MM.1S (cell line): ENCODE measurements at regions not wholly inside any gene's neighbourhood (a gene's known extent, or its start where the extent isn't known, plus 50 kb on each side); places are given as distances from the start of the nearest gene placed in this dataset.

Source experiments
- DNase-seq: peaks from one replicate; pipeline ENCODE4 v3.0.0-alpha.2; 2015
- H2AFZ ChIP-seq: fragments of 300-600 bp; sonication (generic); 2 replicates; pipeline ENCODE4 v1.6.0; 2016; ENCODE audit warnings: antibody characterized with exemption, low read length
- H3F3A ChIP-seq: fragments of 300-600 bp; sonication (generic); 2 replicates; pipeline ENCODE4 v1.6.1; 2016; ENCODE audit warnings: mild to moderate bottlenecking, antibody characterized with exemption, low read length, moderate library complexity, mixed read lengths; ENCODE audit not compliant: insufficient read depth
- H3K27ac ChIP-seq: fragments of 300-600 bp; sonication (generic); 2 replicates; pipeline ENCODE4 v1.5.1; 2016; ENCODE audit warnings: mild to moderate bottlenecking, low read length
- H3K27me3 ChIP-seq: fragments of 300-600 bp; sonication (generic); replicated peaks from 2 replicates; pipeline ENCODE4 v1.6.0; 2016; ENCODE audit warnings: low read length; ENCODE audit not compliant: insufficient read depth
- H3K36me3 ChIP-seq: fragments of 300-600 bp; sonication (generic); replicated peaks from 2 replicates; pipeline ENCODE4 v1.6.1; 2016; ENCODE audit warnings: mild to moderate bottlenecking, low read length, mixed read lengths; ENCODE audit not compliant: insufficient read depth
- H3K4me1 ChIP-seq: fragments of 300-600 bp; sonication (generic); 2 replicates; pipeline ENCODE4 v1.6.1; 2016; ENCODE audit warnings: low read length, mixed read lengths
- H3K4me2 ChIP-seq: fragments of 300-600 bp; sonication (generic); 2 replicates; pipeline ENCODE4 v1.6.0; 2016; ENCODE audit warnings: low read depth, low read length
- H3K4me3 ChIP-seq: fragments of 300-600 bp; sonication (generic); 2 replicates; pipeline ENCODE4 v1.5.1; 2016; ENCODE audit warnings: low read length, mixed read lengths
- H3K79me2 ChIP-seq: fragments of 300-600 bp; sonication (generic); 2 replicates; pipeline ENCODE4 v1.6.1; 2016; ENCODE audit warnings: mixed run types, low read length, mixed read lengths
- H3K9ac ChIP-seq: fragments of 300-600 bp; sonication (generic); 2 replicates; pipeline ENCODE4 v1.6.1; 2016; ENCODE audit warnings: low read length, mixed read lengths
- H3K9me2 ChIP-seq: fragments of 300-600 bp; sonication (generic); replicated peaks from 2 replicates; pipeline ENCODE4 v1.6.1; 2016; ENCODE audit warnings: mild to moderate bottlenecking, low read length, mixed read lengths; ENCODE audit not compliant: insufficient read depth
- H3K9me3 ChIP-seq: fragments of 300-600 bp; sonication (generic); replicated peaks from 2 replicates; pipeline ENCODE4 v1.6.1; 2016; ENCODE audit warnings: mild to moderate bottlenecking, low read length, mixed read lengths; ENCODE audit not compliant: insufficient read depth
- H4K20me1 ChIP-seq: fragments of 300-600 bp; sonication (generic); 2 replicates; pipeline ENCODE4 v1.6.1; 2016; ENCODE audit warnings: mild to moderate bottlenecking, low read length, moderate library complexity, mixed read lengths; ENCODE audit not compliant: insufficient read depth
- EZH2 ChIP-seq: fragments of 300-600 bp; sonication (generic); optimal IDR thresholded peaks from 2 replicates; pipeline ENCODE3; 2017; ENCODE audit warnings: low read depth, mild to moderate bottlenecking, antibody characterized with exemption, low read length, mixed read lengths
- EZH2phosphoT487 ChIP-seq: fragments of 300-600 bp; sonication (generic); IDR thresholded peaks from 2 replicates; pipeline ENCODE4 v1.6.1; 2018; ENCODE audit warnings: antibody characterized with exemption, low read length
- TF ChIP-seq, protein P1 (sequence below): fragments of 300-600 bp; sonication (generic); IDR thresholded peaks from 2 replicates; pipeline ENCODE4 v1.5.1; 2016; ENCODE audit warnings: antibody characterized with exemption, low read length, mixed read lengths

GRCh38 chr1:58418283-58419228 is 128.0 kb downstream of the OMA1 start:
- H3K4me1 ChIP-seq = no peaks in the 10 kb centered on the region
- TF ChIP-seq, protein P1, sequence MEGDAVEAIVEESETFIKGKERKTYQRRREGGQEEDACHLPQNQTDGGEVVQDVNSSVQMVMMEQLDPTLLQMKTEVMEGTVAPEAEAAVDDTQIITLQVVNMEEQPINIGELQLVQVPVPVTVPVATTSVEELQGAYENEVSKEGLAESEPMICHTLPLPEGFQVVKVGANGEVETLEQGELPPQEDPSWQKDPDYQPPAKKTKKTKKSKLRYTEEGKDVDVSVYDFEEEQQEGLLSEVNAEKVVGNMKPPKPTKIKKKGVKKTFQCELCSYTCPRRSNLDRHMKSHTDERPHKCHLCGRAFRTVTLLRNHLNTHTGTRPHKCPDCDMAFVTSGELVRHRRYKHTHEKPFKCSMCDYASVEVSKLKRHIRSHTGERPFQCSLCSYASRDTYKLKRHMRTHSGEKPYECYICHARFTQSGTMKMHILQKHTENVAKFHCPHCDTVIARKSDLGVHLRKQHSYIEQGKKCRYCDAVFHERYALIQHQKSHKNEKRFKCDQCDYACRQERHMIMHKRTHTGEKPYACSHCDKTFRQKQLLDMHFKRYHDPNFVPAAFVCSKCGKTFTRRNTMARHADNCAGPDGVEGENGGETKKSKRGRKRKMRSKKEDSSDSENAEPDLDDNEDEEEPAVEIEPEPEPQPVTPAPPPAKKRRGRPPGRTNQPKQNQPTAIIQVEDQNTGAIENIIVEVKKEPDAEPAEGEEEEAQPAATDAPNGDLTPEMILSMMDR = no peak
- TF ChIP-seq EZH2 = no peak
- no peak for TF ChIP-seq EZH2phosphoT487
- H3K9ac ChIP-seq = no peak overlapping the region
- H3K27ac ChIP-seq = no peak overlapping the region
- H4K20me1 ChIP-seq = no peaks in the 10 kb centered on the region
- no peaks in the 10 kb centered on the region for H3K27me3 ChIP-seq
- H3K79me2 ChIP-seq = no peaks in the 10 kb centered on the region
- H3K4me3 ChIP-seq = no peak overlapping the region
- H3K9me3 ChIP-seq = no peaks in the 10 kb centered on the region
- no peak overlapping the region for H3K4me2 ChIP-seq
- no peak overlapping the region for H2AFZ ChIP-seq
- no peaks in the 10 kb centered on the region for H3K9me2 ChIP-seq
- no peaks in the 10 kb centered on the region for H3F3A ChIP-seq
- H3K36me3 ChIP-seq = no peaks in the 10 kb centered on the region
- no peak for DNase-seq

- no peak overlapping the region for H3K27ac ChIP-seq
- no peak for DNase-seq
- TF ChIP-seq EZH2 (no peak), EZH2phosphoT487 (no peak)
- TF ChIP-seq, protein P1 = no peak
- no peak overlapping the region for H2AFZ ChIP-seq
- no peaks in the 10 kb centered on the region for H4K20me1 ChIP-seq
- H3K27me3 ChIP-seq = no peaks in the 10 kb centered on the region
- H3K79me2 ChIP-seq = no peaks in the 10 kb centered on the region
- H3K36me3 ChIP-seq = no peaks in the 10 kb centered on the region
- no peak overlapping the region for H3K4me2 ChIP-seq
- no peaks in the 10 kb centered on the region for H3K9me3 ChIP-seq
- H3K4me3 ChIP-seq = no peak overlapping the region
- no peak overlapping the region for H3K9ac ChIP-seq
- H3K4me1 ChIP-seq = no peaks in the 10 kb centered on the region
- H3F3A ChIP-seq = no peaks in the 10 kb centered on the region
- no peaks in the 10 kb centered on the region for H3K9me2 ChIP-seq
These were observed 134.4 kb downstream of the OMA1 start for GRCh38 chr1:58412071-58412580.

DNA sequence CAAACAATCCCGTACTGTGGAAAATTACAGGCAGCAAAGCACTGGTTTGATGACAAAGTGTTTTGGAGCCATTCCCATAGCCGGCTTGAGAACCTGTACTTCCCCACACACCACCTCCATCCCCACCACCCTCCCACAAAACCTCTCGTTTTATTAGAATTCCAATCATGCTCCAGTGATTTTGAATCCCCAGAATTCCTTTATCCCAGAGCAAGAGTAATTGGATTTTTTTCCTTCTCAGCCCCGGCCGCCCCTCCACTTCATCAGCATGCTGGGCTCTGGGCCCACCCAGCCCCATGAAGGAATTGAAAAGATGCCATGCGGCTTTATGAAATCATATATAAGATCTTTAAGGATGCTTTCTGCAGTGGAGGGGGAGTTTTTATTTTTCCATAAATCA is 136.6 kb downstream of the OMA1 start:
- no peak for DNase-seq

More for the DNA sequence above, 136.6 kb downstream of the OMA1 start:
- Histone ChIP-seq H3K4me2 (no peak overlapping the region), H3K9me3 (no peaks in the 10 kb centered on the region), H3K79me2 (no peaks in the 10 kb centered on the region), H3K4me3 (no peak overlapping the region), H3K36me3 (no peaks in the 10 kb centered on the region), H3F3A (no peaks in the 10 kb centered on the region), H3K27ac (no peak overlapping the region), H2AFZ (no peak overlapping the region), H3K27me3 (no peaks in the 10 kb centered on the region), H4K20me1 (no peaks in the 10 kb centered on the region), H3K9ac (no peak overlapping the region), H3K9me2 (no peaks in the 10 kb centered on the region), H3K4me1 (no peaks in the 10 kb centered on the region)
- TF ChIP-seq, protein P1 = no peak
- no peak for TF ChIP-seq EZH2
- TF ChIP-seq EZH2phosphoT487 = no peak
